Anterior cingulate cortex (tissue), 58 donors: ENCODE measurements at regions not wholly inside any gene's neighbourhood (a gene's known extent, or its start where the extent isn't known, plus 50 kb on each side); places are given as distances from the start of the nearest gene placed in this dataset.
A peak's percentile ranks its signal among the peaks of the same experiment; 100 is the strongest.
"Not testable (repeated sequence)": the region's sequence is repeated elsewhere in the genome, so short reads cannot be mapped to it uniquely, and the experiment has no call there.

ENCODE experiments used
- DNase-seq, 58 donors: peaks; one replicate each; lab custom pipeline; 2025; lab: John Stamatoyannopoulos, UW

GRCh38 chr5:174528821-174529544 is 195.4 kb upstream of the MSX2 start:
- no peak for DNase-seq

GRCh38 chr5:174529925-174530681 is 194.3 kb upstream of the MSX2 start:
- no peak for DNase-seq

- no peak for DNase-seq
Observed at GRCh38 chr5:174531782-174532191, 192.6 kb upstream of the MSX2 start.

GRCh38 chr5:174532455-174533453 is 191.6 kb upstream of the MSX2 start:
- DNase-seq = peak in 48 of 58 donors; percentile 8 to 86 (median 50)

GRCh38 chr5:174533751-174534241 is 190.6 kb upstream of the MSX2 start:
- DNase-seq = no peak

GRCh38 chr5:174535669-174536068 is 188.7 kb upstream of the MSX2 start:
- no peak for DNase-seq

GRCh38 chr5:174539823-174540222 is 184.6 kb upstream of the MSX2 start:
- not testable (repeated sequence) for DNase-seq

- DNase-seq = no peak
Observed at GRCh38 chr5:174542037-174542436, 182.3 kb upstream of the MSX2 start.

GRCh38 chr5:174542471-174542870 is 181.9 kb upstream of the MSX2 start:
- no peak for DNase-seq

GRCh38 chr5:174545926-174546325 is 178.5 kb upstream of the MSX2 start:
- DNase-seq = no peak

- no peak for DNase-seq
Observed at GRCh38 chr5:174547814-174548213, 176.6 kb upstream of the MSX2 start.

- DNase-seq = peak in 6 of 58 donors; percentile 3 to 35 (median 9)
Observed at GRCh38 chr5:174549254-174549653, 175.1 kb upstream of the MSX2 start.

- DNase-seq = no peak
Observed at GRCh38 chr5:174550026-174550425, 174.4 kb upstream of the MSX2 start.

- DNase-seq = no peak
Observed at GRCh38 chr5:174552428-174552827, 172.0 kb upstream of the MSX2 start.

GRCh38 chr5:174553556-174553955 is 170.8 kb upstream of the MSX2 start:
- peak in 7 of 58 donors; percentile 2 to 37 (median 7) for DNase-seq

- no peak for DNase-seq
Observed at GRCh38 chr5:174555726-174556125, 168.7 kb upstream of the MSX2 start.

GRCh38 chr5:174556756-174557155 is 167.6 kb upstream of the MSX2 start:
- DNase-seq = no peak

GRCh38 chr5:174558190-174558589 is 166.2 kb upstream of the MSX2 start:
- DNase-seq = no peak

- DNase-seq = no peak
Observed at GRCh38 chr5:174559141-174559540, 165.2 kb upstream of the MSX2 start.

- no peak for DNase-seq
Observed at GRCh38 chr5:174559566-174560090, 164.8 kb upstream of the MSX2 start.
